ENCODE measurements at regions not wholly inside any gene's neighbourhood (a gene's known extent, or its start where the extent isn't known, plus 50 kb on each side); places are given as distances from the start of the nearest gene placed in this dataset.
"Not testable (repeated sequence)": the region's sequence is repeated elsewhere in the genome, so short reads cannot be mapped to it uniquely, and the experiment has no call there.

DNA sequence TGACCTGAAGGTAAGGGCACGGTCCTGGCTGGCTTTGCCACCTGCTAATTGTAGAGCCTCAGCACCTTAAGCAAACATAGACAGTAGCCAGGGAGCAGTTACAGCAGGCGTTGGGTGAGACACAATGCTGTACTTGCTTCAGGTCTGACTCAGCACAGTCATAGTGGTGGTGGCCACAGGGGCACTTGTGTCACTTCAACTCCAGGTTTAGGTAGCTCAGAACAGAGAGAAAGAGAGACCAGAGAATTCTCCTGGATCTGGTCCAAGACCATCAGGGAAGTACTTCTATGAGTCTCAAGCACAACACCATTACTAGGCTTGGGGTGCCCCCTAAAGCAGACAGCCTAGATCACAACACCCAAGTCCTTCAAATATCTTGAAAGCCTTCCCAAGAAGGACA lies 204.4 kb downstream of the OTOL1 start:
- TF ChIP-seq RAD21 (IDR thresholded peaks at IDR 0.05; ENCODE audit: low read depth): peak; percentile 21; the same call in 1 of the 2 replicates
- TF ChIP-seq, protein P1, sequence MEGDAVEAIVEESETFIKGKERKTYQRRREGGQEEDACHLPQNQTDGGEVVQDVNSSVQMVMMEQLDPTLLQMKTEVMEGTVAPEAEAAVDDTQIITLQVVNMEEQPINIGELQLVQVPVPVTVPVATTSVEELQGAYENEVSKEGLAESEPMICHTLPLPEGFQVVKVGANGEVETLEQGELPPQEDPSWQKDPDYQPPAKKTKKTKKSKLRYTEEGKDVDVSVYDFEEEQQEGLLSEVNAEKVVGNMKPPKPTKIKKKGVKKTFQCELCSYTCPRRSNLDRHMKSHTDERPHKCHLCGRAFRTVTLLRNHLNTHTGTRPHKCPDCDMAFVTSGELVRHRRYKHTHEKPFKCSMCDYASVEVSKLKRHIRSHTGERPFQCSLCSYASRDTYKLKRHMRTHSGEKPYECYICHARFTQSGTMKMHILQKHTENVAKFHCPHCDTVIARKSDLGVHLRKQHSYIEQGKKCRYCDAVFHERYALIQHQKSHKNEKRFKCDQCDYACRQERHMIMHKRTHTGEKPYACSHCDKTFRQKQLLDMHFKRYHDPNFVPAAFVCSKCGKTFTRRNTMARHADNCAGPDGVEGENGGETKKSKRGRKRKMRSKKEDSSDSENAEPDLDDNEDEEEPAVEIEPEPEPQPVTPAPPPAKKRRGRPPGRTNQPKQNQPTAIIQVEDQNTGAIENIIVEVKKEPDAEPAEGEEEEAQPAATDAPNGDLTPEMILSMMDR (IDR thresholded peaks at IDR 0.05 in 2 of 3, conservative IDR thresholded peaks at IDR 0.05 in 1 of 3; ENCODE audit: borderline replicate concordance in 1 of 3, insufficient read depth in 1 of 3, low read depth in 2 of 3, low read length in 2 of 3): 0 out of 6 replicates have a peak, but pooled peaks of 1 of the 3 experiments have one; percentile 9
- no peak for TF ChIP-seq ZFX (IDR thresholded peaks at IDR 0.05)
- TF ChIP-seq SIN3A (IDR thresholded peaks at IDR 0.05; ENCODE audit: low read depth): no peak
- H4K20me1 ChIP-seq (ENCODE audit: insufficient read depth): no peaks in the 10 kb centered on the region
- H3K4me2 ChIP-seq (ENCODE audit: low read length): no peak overlapping the region
- no peaks in the 10 kb centered on the region for H3K4me1 ChIP-seq (ENCODE audit: control insufficient read depth in 1 of 2, insufficient read depth in 2 of 2, low read length in 2 of 2)
- ChIA-PET POLR2A (no interaction called here), CTCF (no interaction called here), RAD21 (ENCODE audit: low non-redundant PET in 1 of 2, low total read pairs in 2 of 2, uncharacterized antibody in 2 of 2, unreplicated experiment in 2 of 2) (no interaction called here)
- no peaks in the 10 kb centered on the region for H3K9me3 ChIP-seq (ENCODE audit: control insufficient read depth in 1 of 2, insufficient read depth in 1 of 2, low read depth in 1 of 2, low read length in 2 of 2)
- no peak overlapping the region for H3K9ac ChIP-seq (ENCODE audit: low read length)
- H3K36me3 ChIP-seq (ENCODE audit: control insufficient read depth in 1 of 2, insufficient read depth in 2 of 2, low read length in 2 of 2): no peaks in the 10 kb centered on the region
- DNase-seq (ENCODE audit: low read depth, low spot score): no peak
- H3K79me2 ChIP-seq (ENCODE audit: insufficient read depth, low read length): no peaks in the 10 kb centered on the region
- BruUV-seq (replicated peaks): no TSS peak
- ATAC-seq: no peak
- intact Hi-C loops (cut with micrococcal nuclease): no loop called here
- no peaks in the 10 kb centered on the region; the same call in 1 of the 2 replicates for H3K9me2 ChIP-seq (ENCODE audit: insufficient read depth)
- no peak overlapping the region for H2AFZ ChIP-seq (ENCODE audit: low read depth, low read length, poor library complexity, severe bottlenecking)
- no peaks in the 10 kb centered on the region for H3K27me3 ChIP-seq (ENCODE audit: insufficient read depth, low read length)
- H3K4me3 ChIP-seq (replicated peaks in 1 of 2; ENCODE audit: low read depth in 1 of 2, low read length in 2 of 2): no peak overlapping the region
- no peak overlapping the region for H3K27ac ChIP-seq (ENCODE audit: low read depth, low read length)

DNA sequence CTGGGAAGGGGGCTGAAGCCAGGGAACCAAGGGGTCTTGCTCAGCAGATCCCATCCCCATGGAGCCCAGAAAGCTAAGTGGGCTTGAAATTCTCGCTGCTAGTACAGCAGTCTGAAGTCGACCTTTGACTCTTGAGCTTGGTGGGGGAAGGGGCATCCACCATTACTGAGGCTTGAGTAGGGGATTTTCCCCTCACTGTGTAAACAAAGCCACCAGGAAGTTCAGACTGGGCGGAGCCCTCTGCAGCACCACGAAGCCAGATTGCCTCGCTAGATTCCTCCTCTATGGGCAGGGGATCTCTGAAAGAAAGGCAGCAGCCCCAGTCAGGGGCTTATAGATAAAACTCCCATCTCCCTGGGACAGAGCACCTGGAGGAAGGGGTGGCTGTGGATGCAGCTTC lies 210.6 kb downstream of the OTOL1 start:
- POLR2A ChIA-PET; H3K36me3 ChIP-seq (ENCODE audit: control insufficient read depth in 1 of 2, insufficient read depth in 2 of 2, low read length in 2 of 2); RAD21 ChIA-PET (ENCODE audit: low non-redundant PET in 1 of 2, low total read pairs in 2 of 2, uncharacterized antibody in 2 of 2, unreplicated experiment in 2 of 2); H3K4me2 ChIP-seq (ENCODE audit: low read length); DNase-seq (ENCODE audit: low read depth, low spot score); BruUV-seq (replicated peaks); CTCF ChIA-PET; H3K27ac ChIP-seq (ENCODE audit: low read depth, low read length); H3K79me2 ChIP-seq (ENCODE audit: insufficient read depth, low read length); ATAC-seq; H3K4me1 ChIP-seq (ENCODE audit: control insufficient read depth in 1 of 2, insufficient read depth in 2 of 2, low read length in 2 of 2); H3K9ac ChIP-seq (ENCODE audit: low read length); H3K4me3 ChIP-seq (replicated peaks in 1 of 2; ENCODE audit: low read depth in 1 of 2, low read length in 2 of 2); H3K9me3 ChIP-seq (ENCODE audit: control insufficient read depth in 1 of 2, insufficient read depth in 1 of 2, low read depth in 1 of 2, low read length in 2 of 2); H2AFZ ChIP-seq (ENCODE audit: low read depth, low read length, poor library complexity, severe bottlenecking); H3K9me2 ChIP-seq (ENCODE audit: insufficient read depth); H3K27me3 ChIP-seq (ENCODE audit: insufficient read depth, low read length); intact Hi-C loops (cut with micrococcal nuclease); H4K20me1 ChIP-seq (ENCODE audit: insufficient read depth): not testable (repeated sequence)

Measured in HCT116 (cell line).